ENCODE measurements at regions not wholly inside any gene's neighbourhood (a gene's known extent, or its start where the extent isn't known, plus 50 kb on each side); places are given as distances from the start of the nearest gene placed in this dataset.

GRCh38 chr10:2117641-2118040 lies 380.3 kb upstream of the ADARB2 start:
- Histone ChIP-seq H3K27ac (no peak overlapping the region), H3K36me3 (no peaks in the 10 kb centered on the region), H3K4me1 (no peaks in the 10 kb centered on the region), H3K27me3 (peaks cover 0 to 4% (median 0%) of the 10 kb centered on the region in 7 donors), H3K4me3 (no peak overlapping the region), H3K9me3 (peaks cover 0 to 14% (median 0%) of the 10 kb centered on the region in 11 donors)
- WGBS, 2 donors: 91 to 100% methylated on average over 1 of the region's 1 CpG
- intact Hi-C loops (cut with DNase I): no loop called here
- ATAC-seq (no peak), DNase-seq (no peak)
- TF ChIP-seq CTCF (IDR thresholded peaks at IDR 0.05): no peak

DNA sequence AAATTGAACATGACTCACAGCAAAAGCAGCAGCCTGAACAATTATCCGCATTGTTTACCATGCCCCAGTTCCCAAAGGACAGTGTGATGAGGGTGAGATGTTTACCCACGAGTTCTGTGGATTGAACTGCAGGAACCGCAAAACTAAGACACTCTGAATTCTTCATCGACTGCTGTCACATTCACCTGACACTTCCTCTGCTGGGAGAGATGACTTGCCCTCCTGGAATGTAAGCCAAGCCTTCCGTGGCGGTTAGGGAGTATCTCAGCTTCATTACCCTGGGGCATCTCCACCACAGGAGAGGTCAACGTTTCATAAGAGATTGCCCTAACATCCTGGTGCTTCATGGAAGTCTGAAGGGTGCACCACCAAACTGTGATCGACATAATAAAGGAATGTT lies 374.6 kb upstream of the ADARB2 start:
- intact Hi-C loops (cut with DNase I): no loop called here
- H3K9me3 ChIP-seq: peaks cover 0 to 3% (median 0%) of the 10 kb centered on the region in 11 donors
- no peak overlapping the region for H3K4me3 ChIP-seq
- H3K4me1 ChIP-seq: no peaks in the 10 kb centered on the region
- ATAC-seq (no peak), DNase-seq (no peak)
- peaks cover 0 to 4% (median 0%) of the 10 kb centered on the region in 7 donors for H3K27me3 ChIP-seq
- WGBS, 2 donors: 58% methylated on average over 8 of the region's 8 CpGs
- H3K27ac ChIP-seq: no peak overlapping the region
- TF ChIP-seq CTCF (IDR thresholded peaks at IDR 0.05): no peak
- H3K36me3 ChIP-seq: no peaks in the 10 kb centered on the region

- Histone ChIP-seq H3K4me1 (no peaks in the 10 kb centered on the region), H3K4me3 (no peak overlapping the region), H3K27ac (no peak overlapping the region), H3K9me3 (no peaks in the 10 kb centered on the region), H3K27me3 (peaks cover 0 to under 1% (median 0%) of the 10 kb centered on the region in 7 donors), H3K36me3 (no peaks in the 10 kb centered on the region)
- intact Hi-C loops (cut with DNase I): no loop called here
- no peak for DNase-seq
- no peak for TF ChIP-seq CTCF (IDR thresholded peaks at IDR 0.05)
- WGBS, 2 donors: 87 to 89% methylated on average over 1 of the region's 1 CpG
- ATAC-seq: no peak
These were observed 371.2 kb upstream of the ADARB2 start for GRCh38 chr10:2108496-2108895.

GRCh38 chr10:2106641-2107040 lies 369.3 kb upstream of the ADARB2 start:
- ATAC-seq (no peak), DNase-seq (no peak)
- H3K4me1 ChIP-seq: no peaks in the 10 kb centered on the region
- no peak overlapping the region for H3K4me3 ChIP-seq
- intact Hi-C loops (cut with DNase I): no loop called here
- WGBS, 2 donors: 56 to 66% methylated on average over 2 of the region's 2 CpGs
- H3K9me3 ChIP-seq: no peaks in the 10 kb centered on the region
- TF ChIP-seq CTCF (IDR thresholded peaks at IDR 0.05): no peak
- H3K27me3 ChIP-seq: peaks cover 0 to 2% (median 0%) of the 10 kb centered on the region in 7 donors
- no peaks in the 10 kb centered on the region for H3K36me3 ChIP-seq
- H3K27ac ChIP-seq: no peak overlapping the region
